HFF-Myc (cell line): ENCODE measurements at regions not wholly inside any gene's neighbourhood (a gene's known extent, or its start where the extent isn't known, plus 50 kb on each side); places are given as distances from the start of the nearest gene placed in this dataset.
"Not testable (repeated sequence)": the region's sequence is repeated elsewhere in the genome, so short reads cannot be mapped to it uniquely, and the experiment has no call there.

Experiments used
- DNase-seq: peaks from one replicate; pipeline ENCODE4 v3.0.0-alpha.2; 2011; ENCODE audit warnings: low read depth; ENCODE audit errors: extremely low read depth
- H3K4me3 ChIP-seq: replicated peaks from 2 replicates; pipeline ENCODE4 v1.5.1; 2011; ENCODE audit warnings: low read depth, mild to moderate bottlenecking, control low read depth, low read length
- TF ChIP-seq, protein P1 (sequence below): IDR thresholded peaks from 2 replicates; pipeline ENCODE4 v1.5.1; 2012; ENCODE audit warnings: mild to moderate bottlenecking, low read depth, low read length, control low read depth; ENCODE audit errors: missing control alignments

DNA sequence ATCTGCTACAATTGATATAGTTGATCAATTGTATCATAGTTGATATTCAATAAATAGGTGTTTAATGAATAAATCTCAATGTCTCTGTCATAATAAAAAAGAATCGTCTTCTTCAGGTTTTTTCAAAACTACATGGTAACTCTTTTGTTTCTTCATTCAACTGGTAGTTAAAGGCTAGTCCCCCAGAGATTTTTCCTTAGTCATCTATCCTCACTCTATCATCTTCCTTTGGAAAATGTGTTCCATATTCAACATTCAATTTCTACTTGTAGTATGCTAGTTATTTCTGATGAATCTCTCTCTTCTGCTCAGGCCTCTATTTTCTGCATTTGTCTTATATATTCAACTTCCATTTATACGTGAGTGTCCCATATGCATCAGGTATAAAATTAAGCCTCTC lies 558.8 kb downstream of the KCNT2 start:
- H3K4me3 ChIP-seq: no peak overlapping the region
- TF ChIP-seq, protein P1, sequence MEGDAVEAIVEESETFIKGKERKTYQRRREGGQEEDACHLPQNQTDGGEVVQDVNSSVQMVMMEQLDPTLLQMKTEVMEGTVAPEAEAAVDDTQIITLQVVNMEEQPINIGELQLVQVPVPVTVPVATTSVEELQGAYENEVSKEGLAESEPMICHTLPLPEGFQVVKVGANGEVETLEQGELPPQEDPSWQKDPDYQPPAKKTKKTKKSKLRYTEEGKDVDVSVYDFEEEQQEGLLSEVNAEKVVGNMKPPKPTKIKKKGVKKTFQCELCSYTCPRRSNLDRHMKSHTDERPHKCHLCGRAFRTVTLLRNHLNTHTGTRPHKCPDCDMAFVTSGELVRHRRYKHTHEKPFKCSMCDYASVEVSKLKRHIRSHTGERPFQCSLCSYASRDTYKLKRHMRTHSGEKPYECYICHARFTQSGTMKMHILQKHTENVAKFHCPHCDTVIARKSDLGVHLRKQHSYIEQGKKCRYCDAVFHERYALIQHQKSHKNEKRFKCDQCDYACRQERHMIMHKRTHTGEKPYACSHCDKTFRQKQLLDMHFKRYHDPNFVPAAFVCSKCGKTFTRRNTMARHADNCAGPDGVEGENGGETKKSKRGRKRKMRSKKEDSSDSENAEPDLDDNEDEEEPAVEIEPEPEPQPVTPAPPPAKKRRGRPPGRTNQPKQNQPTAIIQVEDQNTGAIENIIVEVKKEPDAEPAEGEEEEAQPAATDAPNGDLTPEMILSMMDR: no peak
- no peak for DNase-seq

DNA sequence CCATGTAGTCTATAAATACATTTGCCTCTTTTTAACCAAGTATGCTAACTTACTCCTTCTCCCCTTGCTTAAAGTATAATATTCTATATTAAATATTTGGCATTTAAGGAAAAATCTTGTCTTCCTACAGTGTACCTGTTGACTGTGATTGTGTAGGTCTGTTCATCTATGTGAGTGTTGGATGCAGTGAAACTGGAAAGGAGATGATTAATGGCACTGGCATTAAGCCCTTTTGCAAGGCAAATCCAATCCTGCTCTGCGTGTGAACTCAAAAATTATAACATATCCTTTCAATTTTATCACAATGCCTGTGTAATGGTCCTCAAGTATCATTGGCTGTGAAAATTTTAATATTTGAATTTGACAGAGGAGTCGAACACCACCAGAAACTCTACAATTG lies 565.0 kb downstream of the KCNT2 start:
- no peak for DNase-seq
- TF ChIP-seq, protein P1: no peak
- H3K4me3 ChIP-seq: no peak overlapping the region

DNA sequence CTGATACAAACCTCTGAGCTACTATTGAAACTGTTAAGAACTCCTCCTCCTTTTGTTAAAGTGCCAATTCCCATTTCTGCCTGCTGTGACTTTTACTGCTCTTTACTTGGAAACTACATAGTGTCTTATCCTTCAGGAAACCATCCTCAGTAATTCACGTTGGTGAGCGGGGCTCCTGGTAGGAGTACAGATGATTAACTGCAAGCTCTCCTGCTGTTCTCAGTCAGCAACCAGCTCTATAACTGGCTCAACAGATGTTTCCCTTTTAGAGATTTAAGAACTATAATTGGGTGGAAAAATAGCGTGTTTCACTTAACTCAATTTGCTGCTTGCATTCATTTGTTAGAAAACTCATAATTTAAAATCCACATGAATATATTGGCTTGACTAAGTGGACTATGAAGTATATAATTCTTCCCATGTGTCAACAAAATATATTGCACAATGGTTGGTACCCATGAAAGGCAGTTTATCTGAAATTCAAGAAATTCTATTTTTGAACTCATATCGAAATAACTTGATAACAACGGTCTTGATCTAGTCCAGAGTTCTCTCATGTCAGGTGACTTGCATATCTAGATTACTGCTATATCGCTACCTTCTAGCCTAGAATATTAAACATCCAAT lies 574.0 kb downstream of the KCNT2 start:
- no peak overlapping the region for H3K4me3 ChIP-seq
- TF ChIP-seq, protein P1: no peak
- DNase-seq: no peak

DNA sequence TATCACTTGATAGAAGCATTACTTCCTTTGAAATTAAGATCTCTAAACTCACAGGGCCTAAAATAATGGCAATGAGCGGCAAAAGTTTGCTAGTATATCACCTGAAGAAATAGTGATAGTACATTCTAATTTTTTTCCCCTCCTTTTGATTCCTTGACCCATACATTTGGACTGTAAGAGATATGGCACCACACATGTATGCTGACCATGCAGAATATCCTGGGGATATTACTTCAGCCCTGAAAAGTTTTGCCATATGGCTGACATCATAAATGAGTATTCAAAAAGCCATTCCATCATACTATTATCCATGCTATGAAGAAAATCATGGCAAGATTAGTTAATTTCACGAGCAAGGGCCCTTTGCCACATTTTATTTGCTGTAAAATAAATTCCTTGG lies 576.9 kb downstream of the KCNT2 start:
- DNase-seq, H3K4me3 ChIP-seq: not testable (repeated sequence)

DNA sequence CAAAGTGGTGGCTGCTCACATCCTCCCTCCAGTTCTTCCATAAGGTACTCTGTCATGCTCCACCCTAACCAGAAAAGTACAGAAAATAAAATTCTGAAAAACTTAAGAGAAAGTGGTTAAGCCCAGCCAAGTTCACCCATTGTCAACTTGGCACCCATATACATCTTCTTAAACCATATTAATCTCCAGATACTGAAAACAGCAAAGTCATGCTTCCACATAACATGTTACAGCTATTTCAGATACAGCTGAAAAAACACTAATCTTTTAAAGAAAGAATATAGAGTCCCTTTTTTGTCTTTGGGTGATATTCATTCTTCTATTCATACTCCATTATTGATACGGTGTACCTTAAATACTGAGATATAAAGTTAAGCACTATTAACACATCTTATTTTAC lies 577.8 kb downstream of the KCNT2 start:
- TF ChIP-seq, protein P1: no peak
- no peak overlapping the region for H3K4me3 ChIP-seq
- no peak for DNase-seq

DNA sequence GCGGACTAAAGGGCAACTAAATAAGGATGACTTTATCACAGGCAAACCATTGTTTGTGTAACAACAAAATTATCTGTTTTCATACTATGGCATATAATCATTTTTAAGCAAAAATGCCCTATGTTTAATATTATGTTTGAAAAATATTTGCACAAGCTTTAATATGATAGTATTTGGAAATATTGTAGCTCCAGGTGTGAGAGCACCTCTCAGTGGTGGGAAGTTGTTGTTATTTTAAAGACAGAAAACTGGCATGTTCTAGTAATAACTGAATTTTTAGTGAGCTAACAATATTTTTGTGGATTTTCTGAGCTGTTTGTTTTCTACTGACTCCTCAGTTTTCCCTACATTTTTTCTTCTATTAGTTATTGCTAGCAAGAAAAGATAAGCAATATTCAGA lies 578.8 kb downstream of the KCNT2 start:
- TF ChIP-seq, protein P1: no peak
- no peak overlapping the region for H3K4me3 ChIP-seq
- no peak for DNase-seq

DNA sequence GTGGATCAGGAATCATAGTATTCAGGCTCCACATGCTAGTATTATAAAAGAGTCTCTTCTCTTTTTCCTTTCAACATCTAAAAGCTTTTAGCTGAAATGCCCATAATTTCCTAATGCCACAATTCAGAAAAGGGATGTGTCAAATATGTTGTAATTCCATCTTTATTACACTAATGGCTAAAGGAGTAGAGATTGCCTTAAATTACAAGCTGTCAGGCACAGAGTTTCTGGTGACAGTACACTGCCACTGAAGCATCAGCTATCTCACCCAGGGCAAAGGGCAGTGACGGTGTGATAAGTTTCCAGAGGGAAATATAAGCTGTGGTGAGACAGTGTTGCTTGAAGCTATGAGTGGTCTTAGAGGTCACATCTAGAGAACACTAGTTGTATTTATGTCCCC lies 581.1 kb downstream of the KCNT2 start:
- no peak overlapping the region for H3K4me3 ChIP-seq
- no peak for DNase-seq
- TF ChIP-seq, protein P1: no peak

DNA sequence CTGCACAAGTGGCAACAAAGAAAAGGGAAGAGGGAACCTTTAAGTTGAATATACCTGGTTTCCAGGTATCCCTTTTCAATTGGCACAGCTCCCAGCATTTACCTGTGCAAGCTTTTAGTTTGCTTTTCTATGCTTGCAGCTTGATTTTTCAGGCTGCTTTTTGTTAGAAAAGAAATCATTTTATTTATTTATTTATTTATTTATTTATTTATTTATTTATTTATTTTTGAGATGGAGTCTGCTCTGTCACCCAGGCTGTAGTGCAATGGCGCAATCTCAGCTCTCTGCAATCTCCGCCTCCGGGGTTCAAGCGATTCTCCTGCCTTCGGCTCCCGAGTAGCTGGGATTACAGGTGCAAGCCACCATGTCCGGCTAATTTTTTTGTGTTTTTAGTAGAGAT lies 587.1 kb downstream of the KCNT2 start:
- not testable (repeated sequence) for DNase-seq, H3K4me3 ChIP-seq
